DMS114 treated with DMSO at 0.1 percent for 48 hours (cell line): ENCODE measurements at regions not wholly inside any gene's neighbourhood (a gene's known extent, or its start where the extent isn't known, plus 50 kb on each side); places are given as distances from the start of the nearest gene placed in this dataset.

Experiments
- DNase-seq: peaks from one replicate; lab custom pipeline; 2025; ENCODE audit not compliant: unreplicated experiment; lab: John Stamatoyannopoulos, UW

GRCh38 chr16:6541267-6541666, 791.4 kb upstream of the RBFOX1 start:
- DNase-seq: no peak

- no peak for DNase-seq
Observed at GRCh38 chr16:6536411-6536810, 796.2 kb upstream of the RBFOX1 start.

- DNase-seq: no peak
Observed at GRCh38 chr16:6531067-6531466, 801.6 kb upstream of the RBFOX1 start.

GRCh38 chr16:6528217-6528616, 804.4 kb upstream of the RBFOX1 start:
- DNase-seq: no peak

GRCh38 chr16:6527646-6528045, 805.0 kb upstream of the RBFOX1 start:
- no peak for DNase-seq

- DNase-seq: no peak
Observed at GRCh38 chr16:6524501-6524900, 808.1 kb upstream of the RBFOX1 start.

GRCh38 chr16:6517020-6517720, 815.5 kb upstream of the RBFOX1 start:
- no peak for DNase-seq

- DNase-seq: no peak
Observed at GRCh38 chr16:6512512-6512911, 820.1 kb upstream of the RBFOX1 start.

- DNase-seq: no peak
Observed at GRCh38 chr16:6510261-6510660, 822.4 kb upstream of the RBFOX1 start.

GRCh38 chr16:6499413-6499812, 833.2 kb upstream of the RBFOX1 start:
- no peak for DNase-seq

- no peak for DNase-seq
Observed at GRCh38 chr16:6498858-6499257, 833.8 kb upstream of the RBFOX1 start.

- DNase-seq: no peak
Observed at GRCh38 chr16:6496996-6497395, 835.6 kb upstream of the RBFOX1 start.

- no peak for DNase-seq
Observed at GRCh38 chr16:6495486-6496210, 837.0 kb upstream of the RBFOX1 start.

- no peak for DNase-seq
Observed at GRCh38 chr16:6494716-6495115, 837.9 kb upstream of the RBFOX1 start.

- no peak for DNase-seq
Observed at GRCh38 chr16:6493555-6493954, 839.1 kb upstream of the RBFOX1 start.

- no peak for DNase-seq
Observed at GRCh38 chr16:6492742-6493141, 839.9 kb upstream of the RBFOX1 start.

GRCh38 chr16:6484935-6485334, 847.7 kb upstream of the RBFOX1 start:
- no peak for DNase-seq

GRCh38 chr16:6484081-6484480, 848.6 kb upstream of the RBFOX1 start:
- DNase-seq: no peak

GRCh38 chr16:6483469-6484033, 849.1 kb upstream of the RBFOX1 start:
- no peak for DNase-seq

GRCh38 chr16:6482696-6483468, 849.8 kb upstream of the RBFOX1 start:
- no peak for DNase-seq

- DNase-seq: no peak
Observed at GRCh38 chr16:6481894-6482293, 850.8 kb upstream of the RBFOX1 start.

- no peak for DNase-seq
Observed at GRCh38 chr16:6453742-6454141, 878.9 kb upstream of the RBFOX1 start.
